Activated CD4-positive, alpha-beta T cell treated with anti-CD3 and anti-CD28 coated beads for 36 hours (primary cell): ENCODE measurements at regions not wholly inside any gene's neighbourhood (a gene's known extent, or its start where the extent isn't known, plus 50 kb on each side); places are given as distances from the start of the nearest gene placed in this dataset.
"Not testable (repeated sequence)": the region's sequence is repeated elsewhere in the genome, so short reads cannot be mapped to it uniquely, and the experiment has no call there.

Source experiments
- ATAC-seq: fragments of 200-7000 bp; cut with Tn5 transposase; one replicate; pipeline ENCODE4 v1.10.0; 2021; ENCODE audit warnings: mild to moderate bottlenecking, moderate library complexity
- CTCF ChIA-PET: fragments of 350-600 bp; sonication (Branson Sonifier 250); formaldehyde crosslinking; loops from one replicate; lab custom pipeline; 2021; ENCODE audit warnings: antibody characterized with exemption; lab: Charles Lee
- POLR2A ChIA-PET: fragments of 350-600 bp; sonication (Branson Sonifier 250); formaldehyde crosslinking; loops from one replicate; lab custom pipeline; 2021; ENCODE audit warnings: antibody characterized with exemption, inconsistent platforms; lab: Charles Lee
- DNase-seq: peaks from one replicate; pipeline ENCODE4 v3.0.0-alpha.2; 2020
- H3K27ac Mint-ChIP-seq: one replicate; pipeline ENCODE4 v1.8.0; 2021; ENCODE audit warnings: mixed read lengths
- H3K27me3 Mint-ChIP-seq: one replicate; pipeline ENCODE4 v1.8.0; 2021; ENCODE audit warnings: mixed read lengths
- H3K36me3 Mint-ChIP-seq: one replicate; pipeline ENCODE4 v1.8.0; 2021; ENCODE audit warnings: low read depth, mixed read lengths
- H3K4me1 Mint-ChIP-seq: one replicate; pipeline ENCODE4 v1.8.0; 2021; ENCODE audit warnings: mixed read lengths
- H3K4me3 Mint-ChIP-seq: one replicate; pipeline ENCODE4 v1.8.0; 2021; ENCODE audit warnings: mild to moderate bottlenecking, moderate library complexity, mixed read lengths
- H3K9me3 Mint-ChIP-seq: one replicate; pipeline ENCODE4 v1.8.0; 2021; ENCODE audit warnings: low read depth, mixed read lengths
- intact Hi-C, 2 experiments: fragments of 100-400 bp; cut with DNase I in 1 of 2; cut with micrococcal nuclease in 1 of 2; formaldehyde crosslinking; loops; one replicate each; pipeline versions ENCODE4 v1.14.2 to v1.15.1; 2022 to 2024; cut with DNase I, micrococcal nuclease

- ATAC-seq (no peak), DNase-seq (no peak)
- Mint-ChIP-seq H3K9me3 (peaks cover 20% of the 10 kb centered on the region), H3K4me3 (no peak overlapping the region), H3K36me3 (no peaks in the 10 kb centered on the region), H3K4me1 (no peaks in the 10 kb centered on the region), H3K27me3 (peaks cover 23% of the 10 kb centered on the region), H3K27ac (no peak overlapping the region)
- ChIA-PET POLR2A (no interaction called here), CTCF (no interaction called here)
- intact Hi-C loops: loop anchor here (5.0 to 10.0 kb wide), 3 partner anchors 294 to 706 kb away; no protein-coding TSS in a partner anchor
Measured at GRCh38 chr1:30088594-30088993, 634.8 kb downstream of the MATN1 start.

GRCh38 chr1:30087465-30087864, 635.9 kb downstream of the MATN1 start:
- CTCF ChIA-PET: interaction anchor here (0.7 kb wide), 1 partner anchor 887 kb away, joined by 3 read pairs; no protein-coding TSS in a partner anchor
- ATAC-seq: no peak
- Mint-ChIP-seq H3K27ac (no peak overlapping the region), H3K27me3 (peaks cover 28% of the 10 kb centered on the region), H3K4me3 (no peak overlapping the region), H3K9me3 (peaks cover 11% of the 10 kb centered on the region), H3K36me3 (no peaks in the 10 kb centered on the region), H3K4me1 (no peaks in the 10 kb centered on the region)
- no peak for DNase-seq
- intact Hi-C loops: loop anchor here (2.0 to 10.0 kb wide), 5 partner anchors 293 to 705 kb away; no protein-coding TSS in a partner anchor
- POLR2A ChIA-PET: no interaction called here

- no peaks in the 10 kb centered on the region for H3K4me1 Mint-ChIP-seq
- no peaks in the 10 kb centered on the region for H3K36me3 Mint-ChIP-seq
- DNase-seq (peak; percentile 75), ATAC-seq (peak; percentile 64)
- H3K9me3 Mint-ChIP-seq: no peaks in the 10 kb centered on the region
- no peak overlapping the region for H3K27ac Mint-ChIP-seq
- intact Hi-C loops: loop anchor here (1.0 to 10.0 kb wide), 7 partner anchors 174 to 850 kb away; partner anchors contain the start of gene PTPRU (in 1 of the 2)
- ChIA-PET CTCF (no interaction called here), POLR2A (interaction anchor here (0.5 kb wide), 1 partner anchor 1070 kb away, joined by 4 read pairs; no protein-coding TSS in a partner anchor)
- H3K27me3 Mint-ChIP-seq: peaks cover 35% of the 10 kb centered on the region
- no peak overlapping the region for H3K4me3 Mint-ChIP-seq
Measured at GRCh38 chr1:30085811-30086770, 637.3 kb downstream of the MATN1 start.

GRCh38 chr1:30084909-30085571, 638.3 kb downstream of the MATN1 start:
- no peaks in the 10 kb centered on the region for H3K9me3 Mint-ChIP-seq
- POLR2A ChIA-PET: no interaction called here
- ATAC-seq: no peak
- intact Hi-C loops: loop anchor here (5.0 to 10.0 kb wide), 3 partner anchors 290 to 703 kb away; no protein-coding TSS in a partner anchor
- CTCF ChIA-PET: interaction anchor here (0.6 kb wide), 1 partner anchor 676 kb away, joined by 4 read pairs; no protein-coding TSS in a partner anchor
- H3K4me3 Mint-ChIP-seq: no peak overlapping the region
- no peaks in the 10 kb centered on the region for H3K4me1 Mint-ChIP-seq
- DNase-seq: no peak
- no peak overlapping the region for H3K27ac Mint-ChIP-seq
- no peaks in the 10 kb centered on the region for H3K36me3 Mint-ChIP-seq
- peaks cover 35% of the 10 kb centered on the region for H3K27me3 Mint-ChIP-seq

- Mint-ChIP-seq H3K36me3 (no peaks in the 10 kb centered on the region), H3K27me3 (peaks cover 35% of the 10 kb centered on the region), H3K4me1 (no peaks in the 10 kb centered on the region), H3K4me3 (no peak overlapping the region), H3K9me3 (no peaks in the 10 kb centered on the region), H3K27ac (no peak overlapping the region)
- CTCF ChIA-PET: interaction anchor here (0.6 to 0.7 kb wide), 2 partner anchors 325 to 677 kb away, joined by 3 to 4 read pairs; no protein-coding TSS in a partner anchor
- DNase-seq (no peak), ATAC-seq (no peak)
- intact Hi-C loops: loop anchor here (10.0 kb wide), 2 partner anchors 289 to 379 kb away; no protein-coding TSS in a partner anchor
- POLR2A ChIA-PET: no interaction called here
Measured at GRCh38 chr1:30083800-30084464, 639.5 kb downstream of the MATN1 start.

- no peaks in the 10 kb centered on the region for H3K9me3 Mint-ChIP-seq
- peaks cover 28% of the 10 kb centered on the region for H3K27me3 Mint-ChIP-seq
- H3K4me3 Mint-ChIP-seq: no peak overlapping the region
- no peak overlapping the region for H3K27ac Mint-ChIP-seq
- POLR2A ChIA-PET: no interaction called here
- no peaks in the 10 kb centered on the region for H3K4me1 Mint-ChIP-seq
- CTCF ChIA-PET: interaction anchor here (0.8 kb wide), 1 partner anchor 12 kb away, joined by 4 read pairs; no protein-coding TSS in a partner anchor
- no peak for DNase-seq
- no peaks in the 10 kb centered on the region for H3K36me3 Mint-ChIP-seq
- ATAC-seq: no peak
- intact Hi-C loops: loop anchor here (10.0 kb wide), 2 partner anchors 287 to 377 kb away; no protein-coding TSS in a partner anchor
Measured at GRCh38 chr1:30081379-30082102, 641.8 kb downstream of the MATN1 start.

- H3K4me3 Mint-ChIP-seq, H3K27ac Mint-ChIP-seq, H3K36me3 Mint-ChIP-seq, H3K4me1 Mint-ChIP-seq, DNase-seq, CTCF ChIA-PET, H3K9me3 Mint-ChIP-seq, intact Hi-C loops, ATAC-seq, POLR2A ChIA-PET: not testable (repeated sequence)
- peaks cover 11% of the 10 kb centered on the region for H3K27me3 Mint-ChIP-seq
Measured at GRCh38 chr1:30075916-30076315, 647.5 kb downstream of the MATN1 start.

- CTCF ChIA-PET: interaction anchor here (0.6 kb wide), 1 partner anchor 12 kb away, joined by 4 read pairs; no protein-coding TSS in a partner anchor
- Mint-ChIP-seq H3K9me3 (no peaks in the 10 kb centered on the region), H3K27ac (no peak overlapping the region), H3K4me1 (no peaks in the 10 kb centered on the region), H3K4me3 (no peak overlapping the region), H3K27me3 (peaks cover 11% of the 10 kb centered on the region), H3K36me3 (no peaks in the 10 kb centered on the region)
- POLR2A ChIA-PET: no interaction called here
- DNase-seq: no peak
- intact Hi-C loops: no loop called here
- no peak for ATAC-seq
Measured at GRCh38 chr1:30068787-30069472, 654.5 kb downstream of the MATN1 start.

GRCh38 chr1:30064547-30064946, 658.8 kb downstream of the MATN1 start:
- CTCF ChIA-PET: no interaction called here
- no peak overlapping the region for H3K27ac Mint-ChIP-seq
- peaks cover 2% of the 10 kb centered on the region for H3K27me3 Mint-ChIP-seq
- peak; percentile 31 for DNase-seq
- no peak for ATAC-seq
- no peaks in the 10 kb centered on the region for H3K4me1 Mint-ChIP-seq
- POLR2A ChIA-PET: no interaction called here
- H3K9me3 Mint-ChIP-seq: no peaks in the 10 kb centered on the region
- intact Hi-C loops: no loop called here
- H3K36me3 Mint-ChIP-seq: no peaks in the 10 kb centered on the region
- H3K4me3 Mint-ChIP-seq: no peak overlapping the region

GRCh38 chr1:30063621-30064280, 659.6 kb downstream of the MATN1 start:
- Mint-ChIP-seq H3K27ac (no peak overlapping the region), H3K4me1 (no peaks in the 10 kb centered on the region), H3K4me3 (no peak overlapping the region), H3K9me3 (no peaks in the 10 kb centered on the region), H3K27me3 (peaks cover 2% of the 10 kb centered on the region), H3K36me3 (no peaks in the 10 kb centered on the region)
- no peak for DNase-seq
- intact Hi-C loops: no loop called here
- ChIA-PET CTCF (no interaction called here), POLR2A (no interaction called here)
- no peak for ATAC-seq
